Body of pancreas (tissue), 4 donors: ENCODE measurements at regions not wholly inside any gene's neighbourhood (a gene's known extent, or its start where the extent isn't known, plus 50 kb on each side); places are given as distances from the start of the nearest gene placed in this dataset.

Experiments
- POLR2A ChIP-seq, 3 donors: fragments of 450-650 bp; IDR thresholded peaks; one replicate each; pipeline ENCODE4 v1.6.1; 2016; ENCODE audit warnings: antibody characterized with exemption in 3 of 3, mild to moderate bottlenecking in 2 of 3
- TF ChIP-seq, protein P1 (sequence below), 7 experiments: fragments of 450-650 bp in 4 of 7; fragments of 200-600 bp in 3 of 7; sonication (generic) in 3 of 7; IDR thresholded peaks; one replicate each; pipeline ENCODE4 v1.5.1; 2016 to 2019; ENCODE audit warnings: antibody characterized with exemption in 7 of 7

DNA sequence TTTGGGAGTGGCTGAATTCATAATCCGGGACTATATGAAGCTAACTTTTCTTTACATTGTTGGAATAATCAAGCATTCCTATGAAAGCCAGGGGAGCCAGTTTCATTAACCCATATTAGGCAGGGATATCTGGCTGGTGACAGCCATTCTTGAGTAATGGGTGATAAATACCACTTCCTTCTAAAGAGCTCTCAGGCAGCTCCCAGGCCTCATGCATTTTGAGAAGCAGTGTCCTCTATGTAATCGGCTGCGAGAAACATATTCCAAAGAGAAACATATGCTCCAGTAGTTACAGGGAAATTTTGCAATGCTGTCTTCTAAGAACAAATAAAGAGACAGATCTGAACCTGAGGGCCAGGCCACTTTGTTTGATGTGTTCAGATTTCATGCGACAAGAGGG lies 83.1 kb downstream of the MSX2 start:
- TF ChIP-seq, protein P1, sequence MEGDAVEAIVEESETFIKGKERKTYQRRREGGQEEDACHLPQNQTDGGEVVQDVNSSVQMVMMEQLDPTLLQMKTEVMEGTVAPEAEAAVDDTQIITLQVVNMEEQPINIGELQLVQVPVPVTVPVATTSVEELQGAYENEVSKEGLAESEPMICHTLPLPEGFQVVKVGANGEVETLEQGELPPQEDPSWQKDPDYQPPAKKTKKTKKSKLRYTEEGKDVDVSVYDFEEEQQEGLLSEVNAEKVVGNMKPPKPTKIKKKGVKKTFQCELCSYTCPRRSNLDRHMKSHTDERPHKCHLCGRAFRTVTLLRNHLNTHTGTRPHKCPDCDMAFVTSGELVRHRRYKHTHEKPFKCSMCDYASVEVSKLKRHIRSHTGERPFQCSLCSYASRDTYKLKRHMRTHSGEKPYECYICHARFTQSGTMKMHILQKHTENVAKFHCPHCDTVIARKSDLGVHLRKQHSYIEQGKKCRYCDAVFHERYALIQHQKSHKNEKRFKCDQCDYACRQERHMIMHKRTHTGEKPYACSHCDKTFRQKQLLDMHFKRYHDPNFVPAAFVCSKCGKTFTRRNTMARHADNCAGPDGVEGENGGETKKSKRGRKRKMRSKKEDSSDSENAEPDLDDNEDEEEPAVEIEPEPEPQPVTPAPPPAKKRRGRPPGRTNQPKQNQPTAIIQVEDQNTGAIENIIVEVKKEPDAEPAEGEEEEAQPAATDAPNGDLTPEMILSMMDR (IDR thresholded peaks at IDR 0.05): no peak
- TF ChIP-seq POLR2A (IDR thresholded peaks at IDR 0.05): no peak
